Stimulated activated CD4-positive, alpha-beta T cell treated with anti-CD3 and anti-CD28 coated beads, Interleukin-15, amount 100 ng/mL, for 24 hours (primary cell): ENCODE measurements at regions not wholly inside any gene's neighbourhood (a gene's known extent, or its start where the extent isn't known, plus 50 kb on each side); places are given as distances from the start of the nearest gene placed in this dataset.
"Not testable (repeated sequence)": the region's sequence is repeated elsewhere in the genome, so short reads cannot be mapped to it uniquely, and the experiment has no call there.

ENCODE experiments used
- DNase-seq: peaks from one replicate; pipeline ENCODE4 v3.0.0-alpha.2; 2020

DNA sequence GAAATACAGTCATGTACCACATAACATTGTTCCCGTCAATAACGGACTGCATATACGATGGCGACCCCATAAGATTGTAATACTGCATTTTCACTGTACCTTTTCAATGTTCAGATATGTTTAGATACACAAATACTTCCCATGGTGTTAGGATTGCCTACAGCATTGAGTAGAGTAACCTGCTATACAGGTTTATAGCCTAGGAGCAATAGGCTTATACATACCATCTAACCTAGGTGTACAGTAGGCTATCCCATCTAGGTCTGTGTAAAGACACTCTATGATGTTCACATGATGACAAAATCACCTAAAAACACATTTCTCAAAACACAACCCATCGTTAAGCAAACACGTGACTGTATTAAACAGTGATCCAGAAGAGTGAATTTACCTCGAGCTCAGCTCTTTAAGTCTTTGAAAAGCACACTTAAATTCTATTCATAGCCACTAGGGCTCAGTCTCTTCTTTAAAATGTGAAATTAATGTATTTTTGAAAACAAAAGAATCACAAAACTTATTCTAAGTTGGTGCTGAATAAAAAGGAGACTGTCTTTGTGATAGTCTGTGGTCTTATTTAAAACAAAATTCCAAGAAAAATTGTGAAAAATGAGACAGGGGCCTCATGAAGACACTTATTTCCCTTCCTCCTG is 239.1 kb upstream of the ARID2 start:
- DNase-seq = no peak

- no peak for DNase-seq
These were observed 235.2 kb upstream of the ARID2 start for GRCh38 chr12:45494279-45494678.

GRCh38 chr12:45498645-45499044 is 230.9 kb upstream of the ARID2 start:
- no peak for DNase-seq

DNA sequence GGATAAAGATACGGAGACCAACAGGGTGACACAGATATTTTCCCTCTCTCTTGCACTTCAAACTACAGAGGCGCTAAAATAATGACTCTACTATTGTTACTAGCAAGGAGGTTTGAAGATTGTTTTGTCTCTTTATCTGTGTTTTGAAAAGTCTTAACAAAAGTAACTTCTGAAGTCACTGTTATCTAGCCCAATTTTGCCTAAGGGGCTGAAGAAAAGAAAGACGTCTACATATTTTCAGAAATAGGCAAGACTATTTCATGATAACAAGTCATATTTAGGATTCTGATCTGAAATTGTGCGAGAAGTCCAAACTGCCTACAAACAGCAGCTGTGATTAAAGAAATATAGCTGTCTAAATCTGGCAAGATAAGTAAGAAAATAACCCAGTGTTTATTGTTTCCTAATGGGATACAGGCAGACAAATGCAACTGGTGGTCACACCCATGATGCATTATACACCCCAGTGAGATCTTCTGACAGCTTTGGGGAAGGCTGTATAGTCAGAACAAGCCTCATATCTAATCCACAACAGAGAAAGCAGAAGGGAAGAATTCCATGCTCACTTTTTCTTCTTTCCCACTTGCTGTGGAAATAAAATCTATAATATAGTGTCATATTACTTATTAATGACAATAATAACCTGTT is 226.9 kb upstream of the ARID2 start:
- no peak for DNase-seq

GRCh38 chr12:45503899-45504298 is 225.6 kb upstream of the ARID2 start:
- no peak for DNase-seq

GRCh38 chr12:45504316-45505010 is 225.0 kb upstream of the ARID2 start:
- DNase-seq = no peak

- DNase-seq = no peak
These were observed 220.3 kb upstream of the ARID2 start for GRCh38 chr12:45509187-45509586.

GRCh38 chr12:45509621-45510020 is 219.9 kb upstream of the ARID2 start:
- no peak for DNase-seq

- no peak for DNase-seq
These were observed 212.1 kb upstream of the ARID2 start for GRCh38 chr12:45517381-45517780.

- DNase-seq = peak; percentile 41
These were observed 210.9 kb upstream of the ARID2 start for GRCh38 chr12:45518291-45519235.

DNA sequence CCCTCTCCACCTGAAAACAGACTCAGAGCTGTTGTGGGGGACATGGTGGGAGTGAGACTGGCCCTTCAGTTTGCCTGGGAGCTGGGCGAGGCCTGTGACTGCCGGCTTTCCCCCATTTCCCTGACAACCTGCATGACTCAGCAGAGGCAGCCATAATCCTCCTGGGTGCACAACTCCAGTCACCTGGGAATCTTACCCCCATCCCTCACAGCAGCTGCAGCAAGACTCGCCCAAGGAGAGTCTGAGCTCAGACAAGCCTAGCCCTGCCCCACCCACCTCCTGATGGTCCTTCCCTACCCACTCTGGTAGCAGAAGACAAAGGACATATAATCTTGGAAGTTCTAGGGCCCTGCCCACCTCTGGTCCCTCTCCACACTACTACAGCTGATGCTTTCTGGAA is 207.3 kb upstream of the ARID2 start:
- DNase-seq = no peak

DNA sequence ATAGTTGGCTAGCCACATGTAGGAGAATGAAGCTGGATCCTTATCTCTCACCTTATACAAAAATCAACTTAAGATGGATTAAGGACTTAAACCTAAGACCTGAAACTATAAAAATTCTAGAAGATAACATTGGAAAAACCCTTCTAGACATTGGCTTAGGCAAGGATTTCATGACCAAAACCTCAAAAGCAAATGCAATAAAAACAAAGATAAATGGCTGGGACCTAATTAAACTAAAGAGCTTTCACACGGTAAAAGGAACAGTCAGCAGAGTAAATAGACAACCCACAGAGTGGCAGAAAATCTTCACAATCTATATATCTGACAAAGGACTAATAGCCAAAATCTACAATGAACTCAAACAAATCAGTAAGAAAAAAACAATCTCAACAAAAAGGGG is 202.7 kb upstream of the ARID2 start:
- DNase-seq = not testable (repeated sequence)

DNA sequence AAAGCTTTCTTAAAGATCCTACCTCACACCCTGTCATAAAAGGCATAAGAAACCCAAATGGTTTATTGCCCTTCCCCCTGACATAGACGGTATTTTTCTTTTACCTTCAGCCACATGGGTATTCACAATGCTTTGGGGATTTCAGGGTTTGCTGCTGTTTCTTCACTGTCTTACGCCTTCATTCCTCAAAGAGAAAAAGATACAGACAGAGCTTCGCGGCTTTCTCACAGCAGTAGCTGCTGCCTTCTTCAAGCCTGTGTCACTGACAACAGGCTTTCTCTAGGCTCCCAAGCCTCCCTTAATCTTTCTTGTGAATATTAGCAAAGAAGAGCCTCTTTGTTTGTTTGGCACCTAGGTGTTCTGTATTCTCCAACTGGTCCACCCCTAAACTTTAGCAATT is 197.4 kb upstream of the ARID2 start:
- no peak for DNase-seq

DNA sequence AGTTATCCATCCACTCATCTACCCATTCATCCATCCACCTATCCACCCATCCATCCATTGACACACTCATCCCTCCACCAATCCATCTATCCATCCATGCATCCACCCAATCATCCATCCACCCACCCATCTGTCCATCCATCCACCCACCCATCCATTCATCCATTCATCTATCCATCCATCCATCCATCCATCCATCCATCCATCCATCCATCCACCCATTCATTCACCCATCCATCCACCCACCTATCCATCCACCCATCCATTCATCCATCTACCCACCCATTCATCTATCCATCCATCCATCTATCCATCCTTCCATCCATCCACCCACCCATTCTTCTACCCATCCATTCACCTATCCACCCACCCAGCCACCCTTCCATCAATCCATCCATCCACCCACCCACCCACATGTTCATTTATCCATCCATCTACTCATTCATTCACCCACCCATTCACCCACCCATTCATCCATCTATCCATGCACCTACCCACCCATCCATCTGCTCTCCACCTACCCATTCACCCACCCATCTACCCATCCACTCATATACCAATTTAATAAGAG is 193.8 kb upstream of the ARID2 start:
- no peak for DNase-seq

DNA sequence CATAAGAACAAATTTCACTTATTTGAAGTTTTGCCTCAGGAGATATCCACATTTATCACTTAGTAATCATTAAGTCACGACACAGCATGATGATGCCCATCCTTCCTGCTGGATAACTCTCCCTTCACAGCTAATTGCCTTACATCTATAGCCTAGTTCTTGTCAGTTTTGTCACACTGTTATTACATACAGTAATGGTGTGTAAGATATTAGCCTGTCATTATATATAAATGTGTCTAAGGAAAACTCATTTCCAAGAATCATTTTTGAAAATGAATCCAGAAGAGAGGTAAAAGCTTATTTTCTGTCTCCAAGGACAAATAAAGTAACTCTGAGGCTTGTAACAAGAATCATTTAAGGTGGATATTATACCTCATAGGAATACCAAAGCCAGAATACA is 193.2 kb upstream of the ARID2 start:
- DNase-seq = no peak

DNA sequence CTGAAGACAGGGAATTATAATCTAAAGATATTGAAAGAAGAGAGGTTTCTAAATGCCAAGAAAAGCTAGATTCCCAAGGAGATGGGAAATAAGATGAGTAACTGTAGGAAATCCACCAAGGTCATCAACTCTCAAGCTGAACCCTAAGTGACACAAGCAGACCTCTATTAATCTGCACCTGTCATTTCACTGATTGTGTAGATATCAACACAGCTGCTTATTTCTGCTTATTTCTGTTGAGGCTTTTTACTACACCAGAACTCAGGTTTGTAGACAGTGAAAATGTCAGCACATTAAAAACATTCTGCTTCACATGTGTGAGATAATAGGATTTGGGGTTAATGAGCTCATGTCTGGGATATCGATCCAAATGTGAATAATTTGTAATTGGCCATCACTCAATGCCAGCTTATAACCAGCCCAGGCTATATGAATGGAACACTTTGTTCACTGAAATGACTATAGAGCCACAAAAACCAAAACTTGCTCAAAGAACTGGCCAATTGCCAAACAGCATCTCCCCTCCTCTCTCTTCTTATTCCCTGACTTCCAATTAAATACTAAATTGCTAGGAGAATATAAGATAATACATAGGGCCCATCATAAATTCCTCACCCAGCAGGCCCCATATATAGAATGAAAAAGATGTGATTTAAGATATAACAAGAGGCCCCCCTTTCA is 188.7 kb upstream of the ARID2 start:
- no peak for DNase-seq

GRCh38 chr12:45543887-45544286 is 185.6 kb upstream of the ARID2 start:
- peak; percentile 43 for DNase-seq

GRCh38 chr12:45546545-45546944 is 183.0 kb upstream of the ARID2 start:
- DNase-seq = no peak

DNA sequence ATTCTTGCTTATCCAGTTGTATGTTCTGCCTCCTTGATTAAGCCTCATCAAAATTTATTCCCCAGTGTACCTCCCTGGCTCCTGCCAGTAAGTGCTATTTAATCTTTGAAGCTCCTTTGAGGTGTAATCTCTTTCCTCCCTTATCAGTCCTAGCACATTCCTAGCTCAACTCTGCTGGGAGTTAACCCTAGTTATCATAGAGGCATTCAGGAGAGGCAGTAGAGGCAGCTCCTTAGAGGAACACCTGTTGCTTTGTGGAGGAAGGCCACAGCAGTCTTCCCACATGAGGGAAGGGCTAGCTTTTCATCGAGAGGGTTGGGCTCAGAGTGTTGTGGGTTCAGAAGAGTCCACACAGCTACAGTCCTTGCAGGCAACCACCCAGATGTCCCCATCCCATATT is 182.4 kb upstream of the ARID2 start:
- no peak for DNase-seq

GRCh38 chr12:45547822-45548221 is 181.7 kb upstream of the ARID2 start:
- DNase-seq = no peak

- DNase-seq = no peak
These were observed 181.1 kb upstream of the ARID2 start for GRCh38 chr12:45548426-45548825.

GRCh38 chr12:45549337-45549902 is 180.1 kb upstream of the ARID2 start:
- DNase-seq = no peak
